SU-DHL-6 (cell line): ENCODE measurements at regions not wholly inside any gene's neighbourhood (a gene's known extent, or its start where the extent isn't known, plus 50 kb on each side); places are given as distances from the start of the nearest gene placed in this dataset.

Source experiments
- EZH2phosphoT487 ChIP-seq: fragments of 200-600 bp; sonication (generic), shearing (Covaris generic); conservative IDR thresholded peaks from 2 replicates; pipeline ENCODE4 v1.6.1; 2018; ENCODE audit warnings: mild to moderate bottlenecking, antibody characterized with exemption, low read length, moderate library complexity, mixed read lengths
- TF ChIP-seq, protein P1 (sequence below): fragments of 200-600 bp; sonication (generic); IDR thresholded peaks from one replicate; pipeline ENCODE4 v1.5.1; 2017; ENCODE audit warnings: antibody characterized with exemption, mild to moderate bottlenecking, low read length, moderate library complexity; ENCODE audit not compliant: insufficient read depth, poor library complexity, severe bottlenecking

- TF ChIP-seq, protein P1, sequence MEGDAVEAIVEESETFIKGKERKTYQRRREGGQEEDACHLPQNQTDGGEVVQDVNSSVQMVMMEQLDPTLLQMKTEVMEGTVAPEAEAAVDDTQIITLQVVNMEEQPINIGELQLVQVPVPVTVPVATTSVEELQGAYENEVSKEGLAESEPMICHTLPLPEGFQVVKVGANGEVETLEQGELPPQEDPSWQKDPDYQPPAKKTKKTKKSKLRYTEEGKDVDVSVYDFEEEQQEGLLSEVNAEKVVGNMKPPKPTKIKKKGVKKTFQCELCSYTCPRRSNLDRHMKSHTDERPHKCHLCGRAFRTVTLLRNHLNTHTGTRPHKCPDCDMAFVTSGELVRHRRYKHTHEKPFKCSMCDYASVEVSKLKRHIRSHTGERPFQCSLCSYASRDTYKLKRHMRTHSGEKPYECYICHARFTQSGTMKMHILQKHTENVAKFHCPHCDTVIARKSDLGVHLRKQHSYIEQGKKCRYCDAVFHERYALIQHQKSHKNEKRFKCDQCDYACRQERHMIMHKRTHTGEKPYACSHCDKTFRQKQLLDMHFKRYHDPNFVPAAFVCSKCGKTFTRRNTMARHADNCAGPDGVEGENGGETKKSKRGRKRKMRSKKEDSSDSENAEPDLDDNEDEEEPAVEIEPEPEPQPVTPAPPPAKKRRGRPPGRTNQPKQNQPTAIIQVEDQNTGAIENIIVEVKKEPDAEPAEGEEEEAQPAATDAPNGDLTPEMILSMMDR, result no peak
- no peak for TF ChIP-seq EZH2phosphoT487
These were observed 135.3 kb downstream of the PRELID2 start for GRCh38 chr5:145699846-145700245.
